Keratinocyte (primary cell): ENCODE measurements at regions not wholly inside any gene's neighbourhood (a gene's known extent, or its start where the extent isn't known, plus 50 kb on each side); places are given as distances from the start of the nearest gene placed in this dataset.

ENCODE experiments used
- EZH2 ChIP-seq: IDR thresholded peaks from one replicate; pipeline ENCODE4 v1.6.1; 2012; ENCODE audit warnings: inconsistent platforms, mild to moderate bottlenecking, low read length, moderate library complexity
- TF ChIP-seq, protein P1 (sequence below), 3 experiments: IDR thresholded peaks in 1 of 3; conservative IDR thresholded peaks in 1 of 3; optimal IDR thresholded peaks in 1 of 3; 2 replicates in 2 of 3; 3 replicates in 1 of 3; pipeline versions ENCODE3 to v1.5.1; 2011; ENCODE audit warnings: low read length in 3 of 3, mild to moderate bottlenecking in 3 of 3, moderate library complexity in 2 of 3, control low read depth in 1 of 3, inconsistent platforms in 1 of 3; ENCODE audit not compliant: insufficient read depth in 2 of 3; ENCODE audit errors: extremely low read depth in 1 of 3

DNA sequence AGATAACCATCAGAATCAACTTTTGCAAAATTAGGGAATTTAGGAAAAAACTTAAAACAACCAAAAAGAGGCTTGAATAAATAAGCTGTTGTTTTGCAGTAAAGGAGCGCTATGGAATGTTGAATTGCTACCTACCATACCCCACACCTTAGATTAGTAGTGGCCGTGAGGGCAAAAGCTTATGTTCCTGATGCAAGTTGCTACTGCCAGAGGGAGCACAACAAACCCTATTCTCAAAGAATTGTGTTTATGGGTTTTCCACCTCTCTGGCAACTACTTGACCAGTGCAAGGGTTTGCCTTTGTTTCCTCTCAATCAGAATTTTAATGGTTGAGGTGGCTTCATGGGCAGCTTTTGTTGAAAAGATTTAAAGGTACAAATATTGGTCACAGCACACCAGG, 268.1 kb downstream of the LAS1L start:
- TF ChIP-seq, protein P1, sequence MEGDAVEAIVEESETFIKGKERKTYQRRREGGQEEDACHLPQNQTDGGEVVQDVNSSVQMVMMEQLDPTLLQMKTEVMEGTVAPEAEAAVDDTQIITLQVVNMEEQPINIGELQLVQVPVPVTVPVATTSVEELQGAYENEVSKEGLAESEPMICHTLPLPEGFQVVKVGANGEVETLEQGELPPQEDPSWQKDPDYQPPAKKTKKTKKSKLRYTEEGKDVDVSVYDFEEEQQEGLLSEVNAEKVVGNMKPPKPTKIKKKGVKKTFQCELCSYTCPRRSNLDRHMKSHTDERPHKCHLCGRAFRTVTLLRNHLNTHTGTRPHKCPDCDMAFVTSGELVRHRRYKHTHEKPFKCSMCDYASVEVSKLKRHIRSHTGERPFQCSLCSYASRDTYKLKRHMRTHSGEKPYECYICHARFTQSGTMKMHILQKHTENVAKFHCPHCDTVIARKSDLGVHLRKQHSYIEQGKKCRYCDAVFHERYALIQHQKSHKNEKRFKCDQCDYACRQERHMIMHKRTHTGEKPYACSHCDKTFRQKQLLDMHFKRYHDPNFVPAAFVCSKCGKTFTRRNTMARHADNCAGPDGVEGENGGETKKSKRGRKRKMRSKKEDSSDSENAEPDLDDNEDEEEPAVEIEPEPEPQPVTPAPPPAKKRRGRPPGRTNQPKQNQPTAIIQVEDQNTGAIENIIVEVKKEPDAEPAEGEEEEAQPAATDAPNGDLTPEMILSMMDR (optimal IDR thresholded peaks at IDR 0.05 in 1 of 3, IDR thresholded peaks at IDR 0.05 in 1 of 3, conservative IDR thresholded peaks at IDR 0.05 in 1 of 3; ENCODE audit: extremely low read depth in 1 of 3, insufficient read depth in 2 of 3, low read length in 3 of 3), result no peak
- TF ChIP-seq EZH2, result no peak
